ENCODE measurements at regions not wholly inside any gene's neighbourhood (a gene's known extent, or its start where the extent isn't known, plus 50 kb on each side); places are given as distances from the start of the nearest gene placed in this dataset.

DNA sequence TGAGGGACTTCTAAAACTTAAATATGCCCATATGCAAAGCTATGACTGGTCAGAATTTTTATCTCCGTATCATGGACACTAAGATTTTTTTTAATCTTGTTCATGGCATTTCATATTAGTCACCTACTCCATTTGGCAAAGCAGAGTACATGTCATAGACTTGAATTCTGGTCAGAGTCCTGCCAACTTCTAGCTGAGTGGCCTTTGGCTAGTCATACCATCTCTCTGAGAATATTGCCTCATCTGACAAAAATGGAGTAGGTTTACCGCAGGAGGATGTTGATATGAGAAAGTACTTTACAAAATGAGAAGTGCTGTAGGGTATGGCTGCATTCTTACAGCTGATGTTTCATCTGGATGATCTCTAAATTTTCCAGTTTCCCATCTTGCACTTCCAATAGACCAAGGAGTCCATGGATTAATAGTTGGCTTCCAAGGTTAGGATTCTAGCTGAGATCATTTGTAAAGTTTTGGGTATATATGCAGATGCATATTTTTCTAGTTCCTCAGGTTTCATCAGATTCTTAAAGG lies 150.8 kb upstream of the NR3C1 start:
- TF ChIP-seq CTCF (IDR thresholded peaks at IDR 0.05; ENCODE audit: low read depth, low read length) = no peak
- TF ChIP-seq EZH2phosphoT487 (IDR thresholded peaks at IDR 0.05; ENCODE audit: low read depth) = no peak
